ENCODE measurements at regions not wholly inside any gene's neighbourhood (a gene's known extent, or its start where the extent isn't known, plus 50 kb on each side); places are given as distances from the start of the nearest gene placed in this dataset.
"Not testable (repeated sequence)": the region's sequence is repeated elsewhere in the genome, so short reads cannot be mapped to it uniquely, and the experiment has no call there.

GRCh38 chr7:91729046-91729445 lies 151.5 kb downstream of the MTERF1 start:
- TF ChIP-seq EZH2 (IDR thresholded peaks at IDR 0.05); POLR2AphosphoS5 (IDR thresholded peaks at IDR 0.05; ENCODE audit: borderline replicate concordance, low read depth, low read length): not testable (repeated sequence)

Data from SK-N-MC (cell line).